ENCODE measurements at regions not wholly inside any gene's neighbourhood (a gene's known extent, or its start where the extent isn't known, plus 50 kb on each side); places are given as distances from the start of the nearest gene placed in this dataset.
"Not testable (repeated sequence)": the region's sequence is repeated elsewhere in the genome, so short reads cannot be mapped to it uniquely, and the experiment has no call there.

GRCh38 chr14:106657460-106657859 is 1131.1 kb downstream of the TMEM121 start:
- DNase-seq (ENCODE audit: low read depth in 2 of 2): peak; percentile 5 to 27

GRCh38 chr14:106658066-106658860 is 1131.9 kb downstream of the TMEM121 start:
- DNase-seq (ENCODE audit: low read depth in 2 of 2): not testable (repeated sequence)

GRCh38 chr14:106661561-106661960 is 1135.2 kb downstream of the TMEM121 start:
- DNase-seq (ENCODE audit: low read depth in 2 of 2): peak in 1 of 2 donors; percentile 19

- no peak for DNase-seq (ENCODE audit: low read depth in 2 of 2)
Observed at GRCh38 chr14:106662936-106663550, 1136.7 kb downstream of the TMEM121 start.

- DNase-seq (ENCODE audit: low read depth in 2 of 2): peak in 1 of 2 donors; percentile 7
Observed at GRCh38 chr14:106663805-106664410, 1137.5 kb downstream of the TMEM121 start.

GRCh38 chr14:106665814-106666213 is 1139.4 kb downstream of the TMEM121 start:
- DNase-seq (ENCODE audit: low read depth in 2 of 2): no peak

GRCh38 chr14:106666341-106666740 is 1140.0 kb downstream of the TMEM121 start:
- no peak for DNase-seq (ENCODE audit: low read depth in 2 of 2)

- DNase-seq (ENCODE audit: low read depth in 2 of 2): no peak
Observed at GRCh38 chr14:106670011-106670410, 1143.6 kb downstream of the TMEM121 start.

GRCh38 chr14:106674093-106674492 is 1147.7 kb downstream of the TMEM121 start:
- DNase-seq (ENCODE audit: low read depth in 2 of 2): not testable (repeated sequence)

GRCh38 chr14:106674509-106675125 is 1148.2 kb downstream of the TMEM121 start:
- peak in 1 of 2 donors; percentile 27 for DNase-seq (ENCODE audit: low read depth in 2 of 2)

- not testable (repeated sequence) for DNase-seq (ENCODE audit: low read depth in 2 of 2)
Observed at GRCh38 chr14:106675716-106676115, 1149.3 kb downstream of the TMEM121 start.

GRCh38 chr14:106679776-106680175 is 1153.4 kb downstream of the TMEM121 start:
- DNase-seq (ENCODE audit: low read depth in 2 of 2): no peak

- DNase-seq (ENCODE audit: low read depth in 2 of 2): no peak
Observed at GRCh38 chr14:106681161-106681560, 1154.8 kb downstream of the TMEM121 start.

- no peak for DNase-seq (ENCODE audit: low read depth in 2 of 2)
Observed at GRCh38 chr14:106681568-106681967, 1155.2 kb downstream of the TMEM121 start.

GRCh38 chr14:106683631-106684030 is 1157.2 kb downstream of the TMEM121 start:
- no peak for DNase-seq (ENCODE audit: low read depth in 2 of 2)

- DNase-seq (ENCODE audit: low read depth in 2 of 2): no peak
Observed at GRCh38 chr14:106686533-106686932, 1160.2 kb downstream of the TMEM121 start.

- no peak for DNase-seq (ENCODE audit: low read depth in 2 of 2)
Observed at GRCh38 chr14:106690333-106690891, 1164.0 kb downstream of the TMEM121 start.

GRCh38 chr14:106691601-106692291 is 1165.4 kb downstream of the TMEM121 start:
- no peak for DNase-seq (ENCODE audit: low read depth in 2 of 2)

- peak in 1 of 2 donors; percentile 34 for DNase-seq (ENCODE audit: low read depth in 2 of 2)
Observed at GRCh38 chr14:106694638-106695393, 1168.4 kb downstream of the TMEM121 start.

GRCh38 chr14:106698620-106699267 is 1172.4 kb downstream of the TMEM121 start:
- not testable (repeated sequence) for DNase-seq (ENCODE audit: low read depth in 2 of 2)

All from stimulated activated CD8-positive, alpha-beta memory T cell treated with anti-CD3 and anti-CD28 coated beads, Interleukin-7, amount 100 ng/mL, for 1 hour (primary cell).